Keratinocyte (primary cell): ENCODE measurements at regions not wholly inside any gene's neighbourhood (a gene's known extent, or its start where the extent isn't known, plus 50 kb on each side); places are given as distances from the start of the nearest gene placed in this dataset.

Source experiments
- DNase-seq: peaks from one replicate; pipeline ENCODE4 v3.0.0-alpha.2; 2011; ENCODE audit warnings: low read depth, missing footprints, low spot score
- FAIRE-seq: peaks from 2 replicates; lab custom pipeline; 2011; peaks lifted over from hg19 to GRCh38; lab: Jason Lieb, UNC
- H2AFZ ChIP-seq: 2 replicates; pipeline ENCODE4 v1.6.0; 2012; ENCODE audit warnings: low read length, control low read depth, inconsistent platforms; ENCODE audit not compliant: control insufficient read depth
- H3K27ac ChIP-seq: 2 replicates; pipeline ENCODE4 v1.5.1; 2011; ENCODE audit warnings: low read length; ENCODE audit not compliant: control insufficient read depth, insufficient read depth
- H3K27me3 ChIP-seq: 3 replicates; pipeline ENCODE4 v1.6.0; 2011; ENCODE audit warnings: low read length; ENCODE audit not compliant: control insufficient read depth, insufficient read depth; ENCODE audit errors: extremely low read depth
- H3K36me3 ChIP-seq, 2 experiments: 2 replicates in 1 of 2; 3 replicates in 1 of 2; pipeline ENCODE4 v1.5.1; 2011; ENCODE audit warnings: low read length in 2 of 2, mild to moderate bottlenecking in 1 of 2; ENCODE audit not compliant: control insufficient read depth in 2 of 2, insufficient read depth in 2 of 2; ENCODE audit errors: extremely low read depth in 1 of 2
- H3K4me1 ChIP-seq: 3 replicates; pipeline ENCODE4 v1.5.1; 2011; ENCODE audit warnings: low read length; ENCODE audit not compliant: control insufficient read depth, insufficient read depth; ENCODE audit errors: extremely low read depth
- H3K4me2 ChIP-seq: 3 replicates; pipeline ENCODE4 v1.6.0; 2011; ENCODE audit warnings: low read depth, low read length; ENCODE audit not compliant: control insufficient read depth, insufficient read depth; ENCODE audit errors: extremely low read depth
- H3K4me3 ChIP-seq, 3 experiments: fragments of 200-600 bp in 1 of 3; sonication (generic) in 1 of 3; 2 replicates in 2 of 3; 3 replicates in 1 of 3; pipeline ENCODE4 v1.5.1; 2011 to 2016; ENCODE audit warnings: low read length in 3 of 3, mild to moderate bottlenecking in 3 of 3, control low read depth in 2 of 3, inconsistent platforms in 1 of 3, low read depth in 1 of 3, mixed read lengths in 1 of 3, mixed run types in 1 of 3, moderate library complexity in 1 of 3; ENCODE audit not compliant: control insufficient read depth in 2 of 3, insufficient read depth in 2 of 3; ENCODE audit errors: extremely low read depth in 1 of 3
- H3K79me2 ChIP-seq: 2 replicates; pipeline ENCODE4 v1.6.0; 2012; ENCODE audit warnings: low read length; ENCODE audit not compliant: control insufficient read depth, insufficient read depth
- H3K9ac ChIP-seq: 3 replicates; pipeline ENCODE4 v1.6.0; 2011; ENCODE audit warnings: low read length; ENCODE audit not compliant: control insufficient read depth, insufficient read depth; ENCODE audit errors: extremely low read depth
- H3K9me1 ChIP-seq: 3 replicates; pipeline ENCODE4 v1.6.0; 2011; ENCODE audit warnings: low read length; ENCODE audit not compliant: control insufficient read depth, insufficient read depth; ENCODE audit errors: extremely low read depth
- H3K9me3 ChIP-seq: 2 replicates; pipeline ENCODE4 v1.5.1; 2012; ENCODE audit warnings: low read depth, low read length; ENCODE audit not compliant: control insufficient read depth
- H4K20me1 ChIP-seq: 3 replicates; pipeline ENCODE4 v1.6.0; 2011; ENCODE audit warnings: low read length; ENCODE audit not compliant: control insufficient read depth, insufficient read depth; ENCODE audit errors: extremely low read depth
- CTCF ChIP-seq, 3 experiments: IDR thresholded peaks in 1 of 3; conservative IDR thresholded peaks in 1 of 3; optimal IDR thresholded peaks in 1 of 3; 2 replicates in 2 of 3; 3 replicates in 1 of 3; pipeline versions ENCODE3 to v1.5.1; 2011; ENCODE audit warnings: low read length in 3 of 3, mild to moderate bottlenecking in 3 of 3, moderate library complexity in 2 of 3, control low read depth in 1 of 3, inconsistent platforms in 1 of 3; ENCODE audit not compliant: insufficient read depth in 2 of 3; ENCODE audit errors: extremely low read depth in 1 of 3
- EZH2 ChIP-seq: IDR thresholded peaks from one replicate; pipeline ENCODE4 v1.6.1; 2012; ENCODE audit warnings: inconsistent platforms, mild to moderate bottlenecking, low read length, moderate library complexity
- dilution Hi-C: fragments of 300-500 bp; cut with MboI; formaldehyde crosslinking; loops from one replicate; pipeline ENCODE4 v1.7.0; 2020; ENCODE audit warnings: low sequenced_read_pairs; ENCODE audit not compliant: extremely low pct_ligation_motif_present

DNA sequence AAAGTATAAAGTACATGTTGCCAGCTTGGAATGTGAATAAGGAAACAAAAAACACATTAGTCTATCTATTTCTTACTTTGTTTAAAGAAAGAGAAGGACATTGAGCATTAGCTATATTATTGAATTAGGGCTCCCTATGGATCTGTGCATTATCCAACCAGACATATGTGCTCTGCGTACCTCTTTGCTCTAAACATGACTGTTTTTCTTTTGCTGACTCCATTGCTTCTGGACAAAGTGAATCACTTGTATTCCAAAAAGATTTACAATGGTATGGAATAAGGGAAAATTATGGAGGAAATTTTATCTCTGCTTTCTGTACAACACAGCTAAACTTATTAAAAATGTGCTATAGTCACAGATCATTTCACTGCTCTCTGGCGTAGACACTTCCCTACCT lies 727.8 kb upstream of the LCORL start:
- H3K4me3 ChIP-seq: no peak overlapping the region
- H3K36me3 ChIP-seq: no peaks in the 10 kb centered on the region
- no peak for DNase-seq
- no peaks in the 10 kb centered on the region for H3K9me1 ChIP-seq
- FAIRE-seq: no peak
- H3K27ac ChIP-seq: no peak overlapping the region
- no peaks in the 10 kb centered on the region for H4K20me1 ChIP-seq
- H3K4me2 ChIP-seq: no peak overlapping the region
- no peaks in the 10 kb centered on the region for H3K4me1 ChIP-seq
- H3K79me2 ChIP-seq: no peaks in the 10 kb centered on the region
- dilution Hi-C loops: no loop called here
- H3K9me3 ChIP-seq: no peaks in the 10 kb centered on the region
- H3K9ac ChIP-seq: no peak overlapping the region
- TF ChIP-seq CTCF (optimal IDR thresholded peaks at IDR 0.05 in 1 of 3, IDR thresholded peaks at IDR 0.05 in 1 of 3, conservative IDR thresholded peaks at IDR 0.05 in 1 of 3; ENCODE audit: extremely low read depth in 1 of 3, insufficient read depth in 2 of 3, low read length in 3 of 3) (no peak), EZH2 (no peak)
- no peaks in the 10 kb centered on the region for H3K27me3 ChIP-seq
- no peak overlapping the region for H2AFZ ChIP-seq

- Histone ChIP-seq H3K9me3 (no peaks in the 10 kb centered on the region), H3K79me2 (no peaks in the 10 kb centered on the region), H4K20me1 (no peaks in the 10 kb centered on the region), H3K27me3 (no peaks in the 10 kb centered on the region), H3K9me1 (no peaks in the 10 kb centered on the region), H3K4me1 (no peaks in the 10 kb centered on the region), H2AFZ (no peak overlapping the region), H3K4me3 (no peak overlapping the region), H3K9ac (no peak overlapping the region), H3K36me3 (no peaks in the 10 kb centered on the region), H3K4me2 (no peak overlapping the region), H3K27ac (no peak overlapping the region)
- dilution Hi-C loops: no loop called here
- FAIRE-seq: no peak
- no peak for DNase-seq
- TF ChIP-seq CTCF (optimal IDR thresholded peaks at IDR 0.05 in 1 of 3, IDR thresholded peaks at IDR 0.05 in 1 of 3, conservative IDR thresholded peaks at IDR 0.05 in 1 of 3; ENCODE audit: extremely low read depth in 1 of 3, insufficient read depth in 2 of 3, low read length in 3 of 3): no peak
- no peak for TF ChIP-seq EZH2
Measured at GRCh38 chr4:18736551-18736950, 715.0 kb upstream of the LCORL start.
